ENCODE measurements at regions not wholly inside any gene's neighbourhood (a gene's known extent, or its start where the extent isn't known, plus 50 kb on each side); places are given as distances from the start of the nearest gene placed in this dataset.

DNA sequence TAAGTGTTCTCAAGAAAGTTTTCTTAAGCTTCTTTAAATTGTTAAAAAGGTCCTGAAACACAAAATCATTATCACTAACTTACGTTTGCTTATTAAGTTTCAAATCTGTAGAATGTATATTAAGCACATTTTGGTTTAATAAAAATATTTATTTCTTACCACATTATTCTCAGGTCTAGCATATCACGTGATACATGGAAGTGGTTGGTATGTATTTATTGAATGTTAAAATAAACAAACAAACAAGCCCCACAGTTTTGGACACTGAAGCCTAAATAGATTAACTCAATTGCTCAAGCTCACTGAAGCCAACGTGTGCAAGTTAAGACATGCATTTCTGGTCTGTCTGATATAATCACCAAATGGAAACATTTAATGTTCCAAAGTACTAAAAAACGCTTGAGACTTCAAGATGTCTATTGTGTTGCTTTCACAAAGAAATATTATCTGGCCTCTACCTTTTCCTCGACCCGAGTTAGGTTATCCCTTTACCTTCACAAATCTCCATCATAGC lies 1136.9 kb downstream of the TAF11L14 start:
- H2AFZ ChIP-seq (ENCODE audit: low read depth): no peak overlapping the region
- H3K27me3 ChIP-seq (ENCODE audit: insufficient read depth, low read depth): no peaks in the 10 kb centered on the region
- peaks cover 3% of the 10 kb centered on the region for H3K4me1 ChIP-seq (ENCODE audit: low read depth, poor library complexity, severe bottlenecking)
- H3K9ac ChIP-seq: no peak overlapping the region
- H3K27ac ChIP-seq: no peak overlapping the region
- H3K4me3 ChIP-seq (IDR thresholded peaks at IDR 0.05; ENCODE audit: insufficient read depth, low read depth, low read length): no peak overlapping the region
- H3K36me3 ChIP-seq (ENCODE audit: insufficient read depth): no peaks in the 10 kb centered on the region
- TF ChIP-seq, protein P1, sequence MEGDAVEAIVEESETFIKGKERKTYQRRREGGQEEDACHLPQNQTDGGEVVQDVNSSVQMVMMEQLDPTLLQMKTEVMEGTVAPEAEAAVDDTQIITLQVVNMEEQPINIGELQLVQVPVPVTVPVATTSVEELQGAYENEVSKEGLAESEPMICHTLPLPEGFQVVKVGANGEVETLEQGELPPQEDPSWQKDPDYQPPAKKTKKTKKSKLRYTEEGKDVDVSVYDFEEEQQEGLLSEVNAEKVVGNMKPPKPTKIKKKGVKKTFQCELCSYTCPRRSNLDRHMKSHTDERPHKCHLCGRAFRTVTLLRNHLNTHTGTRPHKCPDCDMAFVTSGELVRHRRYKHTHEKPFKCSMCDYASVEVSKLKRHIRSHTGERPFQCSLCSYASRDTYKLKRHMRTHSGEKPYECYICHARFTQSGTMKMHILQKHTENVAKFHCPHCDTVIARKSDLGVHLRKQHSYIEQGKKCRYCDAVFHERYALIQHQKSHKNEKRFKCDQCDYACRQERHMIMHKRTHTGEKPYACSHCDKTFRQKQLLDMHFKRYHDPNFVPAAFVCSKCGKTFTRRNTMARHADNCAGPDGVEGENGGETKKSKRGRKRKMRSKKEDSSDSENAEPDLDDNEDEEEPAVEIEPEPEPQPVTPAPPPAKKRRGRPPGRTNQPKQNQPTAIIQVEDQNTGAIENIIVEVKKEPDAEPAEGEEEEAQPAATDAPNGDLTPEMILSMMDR (conservative IDR thresholded peaks at IDR 0.05; ENCODE audit: low read depth, low read length): no peak
- no peaks in the 10 kb centered on the region for H3K79me2 ChIP-seq (ENCODE audit: insufficient read depth, low read depth)
- H3K4me2 ChIP-seq: no peak overlapping the region
- no peaks in the 10 kb centered on the region for H4K20me1 ChIP-seq (ENCODE audit: insufficient read depth)

DNA sequence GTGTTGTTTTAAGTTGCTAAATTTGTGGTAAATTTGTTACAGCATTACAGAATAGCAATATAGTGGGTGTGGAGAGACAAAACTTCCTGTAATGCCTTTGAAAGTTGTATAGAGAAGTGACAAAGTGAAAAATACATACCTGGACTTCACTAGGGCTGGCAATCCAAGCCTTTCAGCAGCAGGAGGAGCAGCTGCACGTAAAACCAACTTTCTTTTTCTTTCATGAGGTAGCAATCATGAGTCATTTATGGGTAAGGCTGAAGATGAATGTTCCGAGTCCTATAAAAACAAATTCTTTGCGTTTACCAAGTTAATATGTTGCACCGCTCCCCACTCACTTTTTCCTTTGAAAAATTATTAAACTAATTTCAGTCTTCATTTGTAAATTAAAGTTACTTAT lies 1138.2 kb downstream of the TAF11L14 start:
- Histone ChIP-seq H3K79me2 (ENCODE audit: insufficient read depth, low read depth) (no peaks in the 10 kb centered on the region), H4K20me1 (ENCODE audit: insufficient read depth) (no peaks in the 10 kb centered on the region), H3K4me2 (peak overlapping the region; percentile 43), H3K36me3 (ENCODE audit: insufficient read depth) (no peaks in the 10 kb centered on the region), H2AFZ (ENCODE audit: low read depth) (peak overlapping the region; percentile 37), H3K4me3 (IDR thresholded peaks at IDR 0.05; ENCODE audit: insufficient read depth, low read depth, low read length) (no peak overlapping the region), H3K9ac (no peak overlapping the region), H3K4me1 (ENCODE audit: low read depth, poor library complexity, severe bottlenecking) (peaks cover 3% of the 10 kb centered on the region), H3K27me3 (ENCODE audit: insufficient read depth, low read depth) (no peaks in the 10 kb centered on the region), H3K27ac (no peak overlapping the region)
- TF ChIP-seq, protein P1 (conservative IDR thresholded peaks at IDR 0.05; ENCODE audit: low read depth, low read length): peak; percentile 40

DNA sequence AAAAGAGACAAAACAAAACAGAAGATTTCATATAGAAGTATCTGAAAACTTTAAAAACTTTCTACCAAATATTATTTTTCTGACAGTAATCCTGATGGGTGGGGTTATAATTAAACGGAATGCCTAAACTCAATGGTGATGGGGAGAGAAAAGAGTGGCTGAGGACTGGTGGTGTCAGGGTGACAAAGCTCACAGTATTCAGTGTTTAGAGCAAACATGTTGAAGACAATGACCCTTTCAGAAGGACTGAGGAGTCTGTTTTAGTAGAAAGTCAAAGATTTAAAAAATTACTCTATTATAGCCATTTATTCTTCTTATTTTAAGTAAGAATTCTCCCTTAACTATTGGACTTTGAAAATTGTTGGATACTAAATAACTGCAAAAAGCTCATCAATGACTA lies 1144.0 kb downstream of the TAF11L14 start:
- H3K79me2 ChIP-seq (ENCODE audit: insufficient read depth, low read depth): no peaks in the 10 kb centered on the region
- H3K36me3 ChIP-seq (ENCODE audit: insufficient read depth): no peaks in the 10 kb centered on the region; the same call in 1 of the 2 replicates
- H3K27me3 ChIP-seq (ENCODE audit: insufficient read depth, low read depth): no peaks in the 10 kb centered on the region
- H2AFZ ChIP-seq (ENCODE audit: low read depth): no peak overlapping the region
- H3K9ac ChIP-seq: no peak overlapping the region
- no peak overlapping the region for H3K4me2 ChIP-seq
- H3K27ac ChIP-seq: no peak overlapping the region
- TF ChIP-seq, protein P1 (conservative IDR thresholded peaks at IDR 0.05; ENCODE audit: low read depth, low read length): no peak
- H3K4me1 ChIP-seq (ENCODE audit: low read depth, poor library complexity, severe bottlenecking): no peaks in the 10 kb centered on the region
- H3K4me3 ChIP-seq (IDR thresholded peaks at IDR 0.05; ENCODE audit: insufficient read depth, low read depth, low read length): no peak overlapping the region
- no peaks in the 10 kb centered on the region for H4K20me1 ChIP-seq (ENCODE audit: insufficient read depth)

DNA sequence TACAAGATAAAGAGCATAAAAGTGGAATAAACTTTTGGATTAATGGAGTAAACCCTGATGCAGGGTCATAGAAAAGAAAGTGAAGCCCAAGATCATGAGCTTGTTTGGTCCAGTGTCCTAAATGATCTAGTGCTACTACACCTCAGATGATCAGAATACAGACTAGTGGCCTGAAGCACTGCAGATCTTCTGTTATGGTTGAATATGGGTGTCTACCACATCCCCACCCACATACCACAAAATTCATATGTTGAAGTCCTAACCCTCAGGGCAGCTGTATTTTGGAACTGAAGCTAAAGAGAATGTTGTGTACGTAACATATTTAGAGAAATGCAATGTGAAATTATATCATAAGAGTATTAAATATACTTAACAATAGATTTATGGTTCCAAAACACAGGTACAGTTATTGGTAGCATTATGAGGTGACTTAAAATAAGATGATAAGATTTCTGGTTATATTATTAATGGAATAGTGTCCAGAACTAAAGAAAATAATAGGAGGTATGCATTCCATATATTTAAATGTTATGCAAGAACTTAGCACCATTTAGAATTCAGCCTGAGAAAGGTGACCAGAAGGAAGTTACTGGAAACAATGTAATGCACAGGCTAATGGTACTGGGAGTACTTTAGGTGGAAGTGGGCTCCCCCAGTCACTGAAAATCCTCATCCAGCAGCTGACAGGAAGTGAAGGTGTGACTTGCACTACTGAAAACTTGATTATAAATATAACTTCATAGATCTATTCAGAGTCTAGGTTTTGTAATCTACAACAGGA lies 1155.1 kb downstream of the TAF11L14 start:
- no peak overlapping the region for H2AFZ ChIP-seq (ENCODE audit: low read depth)
- TF ChIP-seq, protein P1 (conservative IDR thresholded peaks at IDR 0.05; ENCODE audit: low read depth, low read length): no peak
- no peak overlapping the region for H3K27ac ChIP-seq
- no peaks in the 10 kb centered on the region for H3K79me2 ChIP-seq (ENCODE audit: insufficient read depth, low read depth)
- H3K4me1 ChIP-seq (ENCODE audit: low read depth, poor library complexity, severe bottlenecking): no peaks in the 10 kb centered on the region
- H3K36me3 ChIP-seq (ENCODE audit: insufficient read depth): no peaks in the 10 kb centered on the region
- H3K4me2 ChIP-seq: no peak overlapping the region
- H4K20me1 ChIP-seq (ENCODE audit: insufficient read depth): no peaks in the 10 kb centered on the region
- H3K9ac ChIP-seq: no peak overlapping the region
- no peak overlapping the region for H3K4me3 ChIP-seq (IDR thresholded peaks at IDR 0.05; ENCODE audit: insufficient read depth, low read depth, low read length)
- H3K27me3 ChIP-seq (ENCODE audit: insufficient read depth, low read depth): no peaks in the 10 kb centered on the region
